ENCODE measurements at regions not wholly inside any gene's neighbourhood (a gene's known extent, or its start where the extent isn't known, plus 50 kb on each side); places are given as distances from the start of the nearest gene placed in this dataset.

DNA sequence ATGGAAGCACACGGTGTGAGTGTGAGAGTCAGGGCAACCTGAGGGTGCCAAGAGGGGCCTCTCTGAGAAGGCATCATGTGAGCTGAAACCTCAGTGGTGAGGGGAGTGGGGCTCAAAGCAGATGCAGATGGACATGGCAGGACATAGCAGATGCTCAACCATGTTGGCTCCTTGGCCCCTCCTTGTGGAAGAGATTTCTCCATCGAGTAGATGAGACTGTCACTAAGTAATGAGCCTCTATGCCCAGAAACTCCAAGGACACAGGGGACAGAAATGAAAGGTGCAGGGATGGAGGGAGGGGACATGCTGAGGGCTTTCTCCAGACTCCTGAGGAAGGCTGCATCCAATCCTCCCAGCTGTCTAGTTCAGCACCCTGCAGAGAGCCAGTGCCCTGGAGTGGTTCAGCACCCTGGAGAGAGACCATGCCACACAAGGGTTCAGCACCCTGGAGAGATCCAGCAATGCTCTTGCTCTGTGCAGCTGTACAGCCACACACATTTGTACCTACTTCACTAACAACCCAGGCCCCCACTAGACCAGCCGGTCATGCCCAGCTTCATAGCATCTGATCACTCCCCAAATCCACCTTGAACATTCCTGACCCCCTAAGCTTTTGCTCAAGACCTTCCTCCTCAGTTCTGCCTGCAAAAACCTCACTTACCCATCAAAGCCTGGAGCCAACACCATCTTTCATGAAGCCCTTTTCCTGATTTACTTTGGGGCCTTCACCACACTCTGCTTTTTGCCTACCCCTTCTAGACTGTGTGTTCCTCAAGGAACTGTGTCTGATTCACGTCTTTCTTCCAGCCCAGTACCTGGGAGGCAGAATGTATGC lies 252.0 kb downstream of the CTTN start:
- ATAC-seq (ENCODE audit: low read depth) (peak; percentile 94), DNase-seq (ENCODE audit: low spot score) (no peak)
- no peaks in the 10 kb centered on the region for H3K4me1 ChIP-seq (ENCODE audit: insufficient read depth, poor library complexity, severe bottlenecking)
- no peaks in the 10 kb centered on the region for H3K27me3 ChIP-seq (ENCODE audit: insufficient read depth, poor library complexity, severe bottlenecking)
- no peak overlapping the region for H3K4me3 ChIP-seq (ENCODE audit: severe bottlenecking)
- no peaks in the 10 kb centered on the region for H3K9me3 ChIP-seq (ENCODE audit: severe bottlenecking)
- no peak overlapping the region for H3K27ac ChIP-seq (ENCODE audit: poor library complexity, severe bottlenecking)
- H3K36me3 ChIP-seq (ENCODE audit: low read depth): no peaks in the 10 kb centered on the region
- TF ChIP-seq, protein P1, sequence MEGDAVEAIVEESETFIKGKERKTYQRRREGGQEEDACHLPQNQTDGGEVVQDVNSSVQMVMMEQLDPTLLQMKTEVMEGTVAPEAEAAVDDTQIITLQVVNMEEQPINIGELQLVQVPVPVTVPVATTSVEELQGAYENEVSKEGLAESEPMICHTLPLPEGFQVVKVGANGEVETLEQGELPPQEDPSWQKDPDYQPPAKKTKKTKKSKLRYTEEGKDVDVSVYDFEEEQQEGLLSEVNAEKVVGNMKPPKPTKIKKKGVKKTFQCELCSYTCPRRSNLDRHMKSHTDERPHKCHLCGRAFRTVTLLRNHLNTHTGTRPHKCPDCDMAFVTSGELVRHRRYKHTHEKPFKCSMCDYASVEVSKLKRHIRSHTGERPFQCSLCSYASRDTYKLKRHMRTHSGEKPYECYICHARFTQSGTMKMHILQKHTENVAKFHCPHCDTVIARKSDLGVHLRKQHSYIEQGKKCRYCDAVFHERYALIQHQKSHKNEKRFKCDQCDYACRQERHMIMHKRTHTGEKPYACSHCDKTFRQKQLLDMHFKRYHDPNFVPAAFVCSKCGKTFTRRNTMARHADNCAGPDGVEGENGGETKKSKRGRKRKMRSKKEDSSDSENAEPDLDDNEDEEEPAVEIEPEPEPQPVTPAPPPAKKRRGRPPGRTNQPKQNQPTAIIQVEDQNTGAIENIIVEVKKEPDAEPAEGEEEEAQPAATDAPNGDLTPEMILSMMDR (IDR thresholded peaks at IDR 0.05; ENCODE audit: poor library complexity, severe bottlenecking): no peak

DNA sequence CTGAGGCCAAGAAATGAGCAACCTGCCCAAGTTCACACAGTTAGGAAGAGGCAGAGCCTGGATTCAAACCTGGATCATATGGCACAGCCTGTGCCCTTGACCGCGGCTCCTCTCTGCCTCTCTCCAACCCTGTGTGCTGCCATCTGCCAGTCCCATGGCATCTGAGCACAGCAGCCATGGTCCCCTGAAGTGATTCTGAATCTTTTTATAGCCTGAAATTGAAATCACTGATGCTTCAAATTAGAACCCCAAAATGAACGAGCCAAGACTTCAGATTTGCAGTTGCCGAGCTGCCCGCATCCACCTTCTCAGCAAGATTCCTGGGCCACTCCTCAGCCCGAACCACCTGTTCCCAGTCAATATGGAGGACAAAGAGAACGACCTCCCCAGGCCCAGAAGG lies 252.7 kb downstream of the CTTN start:
- no peaks in the 10 kb centered on the region for H3K9me3 ChIP-seq (ENCODE audit: severe bottlenecking)
- no peak overlapping the region for H3K27ac ChIP-seq (ENCODE audit: poor library complexity, severe bottlenecking)
- ATAC-seq (ENCODE audit: low read depth) (no peak), DNase-seq (ENCODE audit: low spot score) (no peak)
- TF ChIP-seq, protein P1 (IDR thresholded peaks at IDR 0.05; ENCODE audit: poor library complexity, severe bottlenecking): no peak
- no peaks in the 10 kb centered on the region for H3K4me1 ChIP-seq (ENCODE audit: insufficient read depth, poor library complexity, severe bottlenecking)
- H3K4me3 ChIP-seq (ENCODE audit: severe bottlenecking): no peak overlapping the region
- no peaks in the 10 kb centered on the region for H3K27me3 ChIP-seq (ENCODE audit: insufficient read depth, poor library complexity, severe bottlenecking)
- no peaks in the 10 kb centered on the region for H3K36me3 ChIP-seq (ENCODE audit: low read depth)

DNA sequence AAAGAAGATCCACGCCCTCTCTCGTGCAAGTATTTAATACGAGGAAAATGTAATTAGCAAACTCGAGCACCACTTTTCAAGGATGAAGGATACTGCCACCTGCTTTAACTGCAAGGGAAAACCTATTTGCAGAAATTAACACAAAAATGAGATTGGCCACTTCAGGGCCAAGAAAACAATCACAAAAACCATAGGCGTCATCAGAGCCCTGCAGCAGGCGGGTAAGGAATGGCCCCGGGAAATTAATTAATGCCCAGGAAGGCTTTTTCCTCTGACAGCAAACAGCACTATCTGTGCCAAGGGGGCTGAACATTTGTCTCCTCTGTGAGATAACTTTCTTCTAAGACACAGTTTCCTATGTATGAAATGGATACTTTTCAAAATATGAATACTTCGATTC lies 255.7 kb downstream of the CTTN start:
- ATAC-seq (ENCODE audit: low read depth) (no peak), DNase-seq (ENCODE audit: low spot score) (no peak)
- H3K36me3 ChIP-seq (ENCODE audit: low read depth): no peaks in the 10 kb centered on the region
- no peak overlapping the region for H3K4me3 ChIP-seq (ENCODE audit: severe bottlenecking)
- no peak overlapping the region for H3K27ac ChIP-seq (ENCODE audit: poor library complexity, severe bottlenecking)
- no peaks in the 10 kb centered on the region for H3K9me3 ChIP-seq (ENCODE audit: severe bottlenecking)
- H3K27me3 ChIP-seq (ENCODE audit: insufficient read depth, poor library complexity, severe bottlenecking): no peaks in the 10 kb centered on the region
- no peaks in the 10 kb centered on the region for H3K4me1 ChIP-seq (ENCODE audit: insufficient read depth, poor library complexity, severe bottlenecking)
- TF ChIP-seq, protein P1 (IDR thresholded peaks at IDR 0.05; ENCODE audit: poor library complexity, severe bottlenecking): no peak

DNA sequence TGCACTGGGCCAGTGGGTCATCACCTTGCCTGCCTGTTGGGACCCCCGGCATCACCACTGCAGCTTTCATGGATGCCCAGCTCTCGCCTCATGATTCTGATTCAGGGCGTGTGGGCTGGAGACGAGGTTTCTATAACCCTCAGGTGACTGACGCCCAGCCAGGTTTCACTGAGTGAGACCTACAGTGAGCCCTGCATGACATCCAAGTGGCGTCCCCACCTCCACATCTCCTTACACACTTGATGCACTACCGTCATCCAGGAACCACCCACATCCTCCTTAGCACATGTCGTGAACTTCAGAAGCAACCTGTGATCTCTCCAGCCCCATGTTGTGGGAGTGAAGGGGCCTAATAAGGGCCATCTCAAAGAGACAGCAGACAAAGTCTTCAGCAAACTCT lies 257.5 kb downstream of the CTTN start:
- TF ChIP-seq, protein P1 (IDR thresholded peaks at IDR 0.05; ENCODE audit: poor library complexity, severe bottlenecking): no peak
- Histone ChIP-seq H3K27me3 (ENCODE audit: insufficient read depth, poor library complexity, severe bottlenecking) (no peaks in the 10 kb centered on the region), H3K27ac (ENCODE audit: poor library complexity, severe bottlenecking) (no peak overlapping the region), H3K9me3 (ENCODE audit: severe bottlenecking) (no peaks in the 10 kb centered on the region), H3K4me3 (ENCODE audit: severe bottlenecking) (no peak overlapping the region), H3K4me1 (ENCODE audit: insufficient read depth, poor library complexity, severe bottlenecking) (no peaks in the 10 kb centered on the region), H3K36me3 (ENCODE audit: low read depth) (no peaks in the 10 kb centered on the region)
- no peak for ATAC-seq (ENCODE audit: low read depth)
- no peak for DNase-seq (ENCODE audit: low spot score)

DNA sequence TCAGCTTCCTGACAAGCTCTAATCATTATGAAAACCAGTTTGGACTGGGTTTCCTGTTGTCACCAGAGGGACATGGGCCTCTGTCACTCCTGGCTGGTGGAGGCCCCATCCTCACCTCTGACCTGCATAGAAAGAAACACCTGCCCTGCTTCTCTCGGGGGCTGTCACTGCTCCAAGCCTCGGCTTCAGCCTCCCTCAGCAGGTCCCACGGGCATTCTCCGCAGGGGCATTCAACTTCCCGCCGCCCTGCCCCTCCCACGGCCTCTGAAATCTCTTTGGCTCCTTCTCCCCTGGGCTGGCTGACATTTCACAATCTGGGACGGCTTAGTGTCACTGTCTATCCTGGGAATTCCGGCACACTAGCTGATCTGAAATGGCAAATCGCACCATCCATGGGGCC lies 257.9 kb downstream of the CTTN start:
- TF ChIP-seq, protein P1 (IDR thresholded peaks at IDR 0.05; ENCODE audit: poor library complexity, severe bottlenecking): no peak
- H3K27ac ChIP-seq (ENCODE audit: poor library complexity, severe bottlenecking): no peak overlapping the region
- H3K4me3 ChIP-seq (ENCODE audit: severe bottlenecking): no peak overlapping the region
- H3K9me3 ChIP-seq (ENCODE audit: severe bottlenecking): no peaks in the 10 kb centered on the region
- ATAC-seq (ENCODE audit: low read depth) (no peak), DNase-seq (ENCODE audit: low spot score) (no peak)
- no peaks in the 10 kb centered on the region for H3K36me3 ChIP-seq (ENCODE audit: low read depth)
- H3K4me1 ChIP-seq (ENCODE audit: insufficient read depth, poor library complexity, severe bottlenecking): no peaks in the 10 kb centered on the region
- peaks cover 3% of the 10 kb centered on the region for H3K27me3 ChIP-seq (ENCODE audit: insufficient read depth, poor library complexity, severe bottlenecking)

All from RWPE2 (cell line).